ENCODE measurements at regions not wholly inside any gene's neighbourhood (a gene's known extent, or its start where the extent isn't known, plus 50 kb on each side); places are given as distances from the start of the nearest gene placed in this dataset.

GRCh38 chr6:144335311-144335861, 50.3 kb downstream of the UTRN start:
- in situ Hi-C loops (cut with HindIII; ENCODE audit: low pct_unique_long_range_greater_than_20kb, low sequenced_read_pairs) = no loop called here
- no peak for DNase-seq (ENCODE audit: low read depth in 1 of 2, low spot score in 1 of 2)
- TF ChIP-seq JUND (IDR thresholded peaks at IDR 0.05; ENCODE audit: low read depth) = no peak

GRCh38 chr6:144335914-144336313, 50.8 kb downstream of the UTRN start:
- DNase-seq (ENCODE audit: low read depth in 1 of 2, low spot score in 1 of 2) = no peak
- in situ Hi-C loops (cut with HindIII; ENCODE audit: low pct_unique_long_range_greater_than_20kb, low sequenced_read_pairs) = no loop called here
- no peak for TF ChIP-seq JUND (IDR thresholded peaks at IDR 0.05; ENCODE audit: low read depth)

GRCh38 chr6:144336900-144337299, 51.8 kb downstream of the UTRN start:
- no peak for DNase-seq (ENCODE audit: low read depth in 1 of 2, low spot score in 1 of 2)
- in situ Hi-C loops (cut with HindIII; ENCODE audit: low pct_unique_long_range_greater_than_20kb, low sequenced_read_pairs) = no loop called here
- no peak for TF ChIP-seq JUND (IDR thresholded peaks at IDR 0.05; ENCODE audit: low read depth)

- no peak for DNase-seq (ENCODE audit: low read depth in 1 of 2, low spot score in 1 of 2)
- in situ Hi-C loops (cut with HindIII; ENCODE audit: low pct_unique_long_range_greater_than_20kb, low sequenced_read_pairs) = no loop called here
- no peak for TF ChIP-seq JUND (IDR thresholded peaks at IDR 0.05; ENCODE audit: low read depth)
Observed at GRCh38 chr6:144338474-144338873, 53.3 kb downstream of the UTRN start.

- TF ChIP-seq JUND (IDR thresholded peaks at IDR 0.05; ENCODE audit: low read depth) = no peak
Observed at GRCh38 chr6:144338951-144339700, 54.0 kb downstream of the UTRN start.

GRCh38 chr6:144339859-144340452, 54.8 kb downstream of the UTRN start:
- in situ Hi-C loops (cut with HindIII; ENCODE audit: low pct_unique_long_range_greater_than_20kb, low sequenced_read_pairs) = no loop called here
- no peak for TF ChIP-seq JUND (IDR thresholded peaks at IDR 0.05; ENCODE audit: low read depth)
- no peak for DNase-seq (ENCODE audit: low read depth in 1 of 2, low spot score in 1 of 2)

More at GRCh38 chr6:144338951-144339700, 54.0 kb downstream of the UTRN start:
- no peak for DNase-seq (ENCODE audit: low read depth in 1 of 2, low spot score in 1 of 2)
- in situ Hi-C loops (cut with HindIII; ENCODE audit: low pct_unique_long_range_greater_than_20kb, low sequenced_read_pairs) = no loop called here

GRCh38 chr6:144340541-144341371, 55.6 kb downstream of the UTRN start:
- in situ Hi-C loops (cut with HindIII; ENCODE audit: low pct_unique_long_range_greater_than_20kb, low sequenced_read_pairs) = no loop called here
- no peak for TF ChIP-seq JUND (IDR thresholded peaks at IDR 0.05; ENCODE audit: low read depth)
- DNase-seq (ENCODE audit: low read depth in 1 of 2, low spot score in 1 of 2) = no peak

- DNase-seq (ENCODE audit: low read depth in 1 of 2, low spot score in 1 of 2) = no peak
- no peak for TF ChIP-seq JUND (IDR thresholded peaks at IDR 0.05; ENCODE audit: low read depth)
- in situ Hi-C loops (cut with HindIII; ENCODE audit: low pct_unique_long_range_greater_than_20kb, low sequenced_read_pairs) = no loop called here
Observed at GRCh38 chr6:144341831-144342527, 56.8 kb downstream of the UTRN start.

GRCh38 chr6:144343701-144344428, 58.7 kb downstream of the UTRN start:
- no peak for DNase-seq (ENCODE audit: low read depth in 1 of 2, low spot score in 1 of 2)
- no peak for TF ChIP-seq JUND (IDR thresholded peaks at IDR 0.05; ENCODE audit: low read depth)
- in situ Hi-C loops (cut with HindIII; ENCODE audit: low pct_unique_long_range_greater_than_20kb, low sequenced_read_pairs) = no loop called here

GRCh38 chr6:144344646-144345045, 59.5 kb downstream of the UTRN start:
- DNase-seq (ENCODE audit: low read depth in 1 of 2, low spot score in 1 of 2) = no peak
- TF ChIP-seq JUND (IDR thresholded peaks at IDR 0.05; ENCODE audit: low read depth) = no peak
- in situ Hi-C loops (cut with HindIII; ENCODE audit: low pct_unique_long_range_greater_than_20kb, low sequenced_read_pairs) = no loop called here

- no peak for TF ChIP-seq JUND (IDR thresholded peaks at IDR 0.05; ENCODE audit: low read depth)
- in situ Hi-C loops (cut with HindIII; ENCODE audit: low pct_unique_long_range_greater_than_20kb, low sequenced_read_pairs) = no loop called here
- DNase-seq (ENCODE audit: low read depth in 1 of 2, low spot score in 1 of 2) = no peak
Observed at GRCh38 chr6:144345451-144345850, 60.3 kb downstream of the UTRN start.

Measured in T47D (cell line).